WTC11 (cell line): ENCODE measurements at regions not wholly inside any gene's neighbourhood (a gene's known extent, or its start where the extent isn't known, plus 50 kb on each side); places are given as distances from the start of the nearest gene placed in this dataset.

Source experiments
- ATAC-seq: fragments of 200-7000 bp; cut with Tn5 transposase; 2 replicates; pipeline ENCODE4 v1.10.0; 2021; ENCODE audit warnings: mild to moderate bottlenecking, moderate library complexity
- CTCF ChIA-PET: fragments of 300-600 bp; sonication (Branson Sonifier 250); formaldehyde crosslinking; loops from one replicate; lab custom pipeline; 2021; ENCODE audit warnings: antibody characterized with exemption; lab: Charles Lee
- POLR2A ChIA-PET: fragments of 350-600 bp; sonication (Branson Sonifier 250); formaldehyde crosslinking; loops from one replicate; lab custom pipeline; 2021; ENCODE audit warnings: antibody characterized with exemption; lab: Charles Lee
- DNase-seq: peaks from one replicate; pipeline ENCODE4 v3.0.0; 2021; ENCODE audit warnings: low spot score
- H3K27ac Mint-ChIP-seq: 2 replicates; pipeline ENCODE4 v1.8.0; 2021; ENCODE audit warnings: mixed read lengths
- H3K27me3 Mint-ChIP-seq: 2 replicates; pipeline ENCODE4 v1.8.0; 2021; ENCODE audit warnings: low read depth, mild to moderate bottlenecking, moderate library complexity, mixed read lengths
- H3K36me3 Mint-ChIP-seq: 2 replicates; pipeline ENCODE4 v1.8.0; 2021; ENCODE audit warnings: mixed read lengths
- H3K4me1 Mint-ChIP-seq: 2 replicates; pipeline ENCODE4 v1.8.0; 2022; ENCODE audit warnings: mixed read lengths
- H3K4me3 Mint-ChIP-seq: 2 replicates; pipeline ENCODE4 v1.8.0; 2021; ENCODE audit warnings: mild to moderate bottlenecking, moderate library complexity, mixed read lengths
- H3K9me3 Mint-ChIP-seq: 2 replicates; pipeline ENCODE4 v1.8.0; 2021; ENCODE audit warnings: mixed read lengths
- CREM ChIP-seq: sonication (generic); formaldehyde crosslinking; IDR thresholded peaks from 2 replicates; pipeline ENCODE4 v1.8.1; 2022; ENCODE audit warnings: mild to moderate bottlenecking, missing genetic modification reagents, moderate library complexity
- ESRRA ChIP-seq: sonication (generic); formaldehyde crosslinking; IDR thresholded peaks from 2 replicates; pipeline ENCODE4 v1.8.1; 2022; ENCODE audit warnings: mild to moderate bottlenecking, missing genetic modification reagents, borderline replicate concordance
- FOXJ3 ChIP-seq: sonication (generic); formaldehyde crosslinking; IDR thresholded peaks from 2 replicates; pipeline ENCODE4 v1.9.0; 2021; ENCODE audit warnings: missing genetic modification reagents, mild to moderate bottlenecking, borderline replicate concordance
- GRHL2 ChIP-seq: fragments of 250-450 bp; sonication (Bioruptor Pico); IDR thresholded peaks from 2 replicates; pipeline ENCODE4 v1.8.0; 2022; ENCODE audit warnings: mild to moderate bottlenecking, moderate library complexity; ENCODE audit not compliant: insufficient replicate concordance, severe bottlenecking
- HMGA2 ChIP-seq: fragments of 250-450 bp; sonication (Bioruptor Pico); IDR thresholded peaks from 2 replicates; pipeline ENCODE4 v1.4.0; 2021; ENCODE audit warnings: mild to moderate bottlenecking, moderate library complexity
- NR3C1 ChIP-seq: sonication (generic); formaldehyde crosslinking; conservative IDR thresholded peaks from 2 replicates; pipeline ENCODE4 v1.8.1; 2023; ENCODE audit warnings: low read depth, mild to moderate bottlenecking, missing genetic modification reagents
- ZNF121 ChIP-seq: sonication (generic); formaldehyde crosslinking; IDR thresholded peaks from 2 replicates; pipeline ENCODE4 v1.8.0; 2023; ENCODE audit warnings: missing genetic modification reagents
- ZNF138 ChIP-seq: sonication (generic); formaldehyde crosslinking; conservative IDR thresholded peaks from 2 replicates; pipeline ENCODE4 v1.8.1; 2022; ENCODE audit warnings: mild to moderate bottlenecking, moderate library complexity, missing genetic modification reagents
- ZNF232 ChIP-seq: sonication (generic); formaldehyde crosslinking; IDR thresholded peaks from 2 replicates; pipeline ENCODE4 v1.8.0; 2022; ENCODE audit warnings: mild to moderate bottlenecking, missing genetic modification reagents
- TF ChIP-seq, protein P1 (sequence below): sonication (generic); formaldehyde crosslinking; conservative IDR thresholded peaks from 2 replicates; pipeline ENCODE4 v1.8.1; 2023; ENCODE audit warnings: mild to moderate bottlenecking, low read depth, missing genetic modification reagents, moderate library complexity
- TF ChIP-seq, protein P2 (sequence below): sonication (generic); formaldehyde crosslinking; IDR thresholded peaks from 2 replicates; pipeline ENCODE4 v1.8.1; 2023; ENCODE audit warnings: mild to moderate bottlenecking, missing genetic modification reagents
- TF ChIP-seq, protein P3 (sequence below): fragments of 250-450 bp; sonication (Bioruptor Pico); conservative IDR thresholded peaks from 2 replicates; pipeline ENCODE4 v1.9.0; 2021; ENCODE audit warnings: mild to moderate bottlenecking
- TF ChIP-seq, protein P4 (sequence below): sonication (generic); formaldehyde crosslinking; IDR thresholded peaks from 2 replicates; pipeline ENCODE4 v1.8.1; 2022; ENCODE audit warnings: low read depth, missing genetic modification reagents, borderline replicate concordance
- TF ChIP-seq, protein P5 (sequence below): sonication (generic); formaldehyde crosslinking; IDR thresholded peaks from 2 replicates; pipeline ENCODE4 v1.8.0; 2022; ENCODE audit warnings: mild to moderate bottlenecking, missing genetic modification reagents
- TF ChIP-seq, protein P6 (sequence below): sonication (generic); formaldehyde crosslinking; IDR thresholded peaks from 2 replicates; pipeline ENCODE4 v1.8.1; 2023; ENCODE audit warnings: mild to moderate bottlenecking, missing genetic modification reagents, borderline replicate concordance
- TF ChIP-seq, protein P7 (sequence below): fragments of 250-450 bp; sonication (Bioruptor Pico); IDR thresholded peaks from 2 replicates; pipeline ENCODE4 v1.9.0; 2021; ENCODE audit warnings: moderate library complexity, mild to moderate bottlenecking, inconsistent platforms, borderline replicate concordance

DNA sequence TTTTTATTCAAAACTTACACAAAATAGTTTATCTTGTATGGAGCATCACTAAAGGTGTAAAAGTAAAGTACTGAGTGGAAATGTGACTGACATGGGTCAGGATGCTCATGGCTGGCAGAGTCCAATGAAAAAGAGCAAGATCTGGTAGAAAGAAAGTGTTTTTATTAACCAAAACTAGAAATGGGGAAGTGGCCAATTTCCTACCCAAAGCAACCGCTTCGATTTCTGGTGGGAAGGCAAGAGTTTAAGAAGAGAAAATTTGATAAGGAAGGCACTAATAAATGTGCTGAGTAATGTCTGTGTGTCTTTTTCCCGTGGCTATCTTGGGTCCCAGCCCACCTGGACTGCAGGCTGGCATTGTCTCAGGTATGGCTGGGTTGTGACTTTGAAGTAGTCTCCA, 277.7 kb downstream of the ANKRD7 start:
- no peak overlapping the region for H3K27ac Mint-ChIP-seq
- CTCF ChIA-PET = no interaction called here

DNA sequence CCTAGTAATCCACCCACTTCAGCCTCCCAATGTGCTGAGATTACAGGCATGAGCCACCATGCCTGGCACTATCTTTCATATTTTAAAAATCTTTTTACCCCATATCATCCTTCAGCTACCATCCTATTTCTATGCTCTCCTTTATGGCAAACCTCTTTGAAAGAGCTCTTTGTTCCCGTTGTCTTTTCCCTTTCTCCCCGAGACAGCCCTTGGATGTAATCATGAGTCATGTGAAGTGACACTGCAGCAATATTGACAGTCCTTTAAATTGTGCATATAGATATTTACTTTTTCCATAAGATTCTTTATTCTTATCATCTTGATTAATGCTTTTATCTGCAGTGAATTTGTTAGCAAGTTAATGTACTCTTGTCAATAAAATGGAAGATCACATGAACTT, 286.6 kb downstream of the ANKRD7 start:
- Mint-ChIP-seq H3K4me3 (no peak overlapping the region), H3K27me3 (no peaks in the 10 kb centered on the region), H3K36me3 (no peaks in the 10 kb centered on the region), H3K27ac (no peak overlapping the region), H3K4me1 (no peaks in the 10 kb centered on the region), H3K9me3 (no peaks in the 10 kb centered on the region)
- ATAC-seq (no peak), DNase-seq (no peak)
- ChIA-PET CTCF (no interaction called here), POLR2A (no interaction called here)
- TF ChIP-seq, protein P1, sequence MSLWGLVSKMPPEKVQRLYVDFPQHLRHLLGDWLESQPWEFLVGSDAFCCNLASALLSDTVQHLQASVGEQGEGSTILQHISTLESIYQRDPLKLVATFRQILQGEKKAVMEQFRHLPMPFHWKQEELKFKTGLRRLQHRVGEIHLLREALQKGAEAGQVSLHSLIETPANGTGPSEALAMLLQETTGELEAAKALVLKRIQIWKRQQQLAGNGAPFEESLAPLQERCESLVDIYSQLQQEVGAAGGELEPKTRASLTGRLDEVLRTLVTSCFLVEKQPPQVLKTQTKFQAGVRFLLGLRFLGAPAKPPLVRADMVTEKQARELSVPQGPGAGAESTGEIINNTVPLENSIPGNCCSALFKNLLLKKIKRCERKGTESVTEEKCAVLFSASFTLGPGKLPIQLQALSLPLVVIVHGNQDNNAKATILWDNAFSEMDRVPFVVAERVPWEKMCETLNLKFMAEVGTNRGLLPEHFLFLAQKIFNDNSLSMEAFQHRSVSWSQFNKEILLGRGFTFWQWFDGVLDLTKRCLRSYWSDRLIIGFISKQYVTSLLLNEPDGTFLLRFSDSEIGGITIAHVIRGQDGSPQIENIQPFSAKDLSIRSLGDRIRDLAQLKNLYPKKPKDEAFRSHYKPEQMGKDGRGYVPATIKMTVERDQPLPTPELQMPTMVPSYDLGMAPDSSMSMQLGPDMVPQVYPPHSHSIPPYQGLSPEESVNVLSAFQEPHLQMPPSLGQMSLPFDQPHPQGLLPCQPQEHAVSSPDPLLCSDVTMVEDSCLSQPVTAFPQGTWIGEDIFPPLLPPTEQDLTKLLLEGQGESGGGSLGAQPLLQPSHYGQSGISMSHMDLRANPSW = no peak
- TF ChIP-seq CREM (CRISPR knock-in tag) (no peak), ZNF138 (CRISPR knock-in tag) (no peak), HMGA2 (CRISPR knock-in tag) (no peak)
- TF ChIP-seq, protein P2, sequence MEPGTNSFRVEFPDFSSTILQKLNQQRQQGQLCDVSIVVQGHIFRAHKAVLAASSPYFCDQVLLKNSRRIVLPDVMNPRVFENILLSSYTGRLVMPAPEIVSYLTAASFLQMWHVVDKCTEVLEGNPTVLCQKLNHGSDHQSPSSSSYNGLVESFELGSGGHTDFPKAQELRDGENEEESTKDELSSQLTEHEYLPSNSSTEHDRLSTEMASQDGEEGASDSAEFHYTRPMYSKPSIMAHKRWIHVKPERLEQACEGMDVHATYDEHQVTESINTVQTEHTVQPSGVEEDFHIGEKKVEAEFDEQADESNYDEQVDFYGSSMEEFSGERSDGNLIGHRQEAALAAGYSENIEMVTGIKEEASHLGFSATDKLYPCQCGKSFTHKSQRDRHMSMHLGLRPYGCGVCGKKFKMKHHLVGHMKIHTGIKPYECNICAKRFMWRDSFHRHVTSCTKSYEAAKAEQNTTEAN = no peak
- TF ChIP-seq, protein P3, sequence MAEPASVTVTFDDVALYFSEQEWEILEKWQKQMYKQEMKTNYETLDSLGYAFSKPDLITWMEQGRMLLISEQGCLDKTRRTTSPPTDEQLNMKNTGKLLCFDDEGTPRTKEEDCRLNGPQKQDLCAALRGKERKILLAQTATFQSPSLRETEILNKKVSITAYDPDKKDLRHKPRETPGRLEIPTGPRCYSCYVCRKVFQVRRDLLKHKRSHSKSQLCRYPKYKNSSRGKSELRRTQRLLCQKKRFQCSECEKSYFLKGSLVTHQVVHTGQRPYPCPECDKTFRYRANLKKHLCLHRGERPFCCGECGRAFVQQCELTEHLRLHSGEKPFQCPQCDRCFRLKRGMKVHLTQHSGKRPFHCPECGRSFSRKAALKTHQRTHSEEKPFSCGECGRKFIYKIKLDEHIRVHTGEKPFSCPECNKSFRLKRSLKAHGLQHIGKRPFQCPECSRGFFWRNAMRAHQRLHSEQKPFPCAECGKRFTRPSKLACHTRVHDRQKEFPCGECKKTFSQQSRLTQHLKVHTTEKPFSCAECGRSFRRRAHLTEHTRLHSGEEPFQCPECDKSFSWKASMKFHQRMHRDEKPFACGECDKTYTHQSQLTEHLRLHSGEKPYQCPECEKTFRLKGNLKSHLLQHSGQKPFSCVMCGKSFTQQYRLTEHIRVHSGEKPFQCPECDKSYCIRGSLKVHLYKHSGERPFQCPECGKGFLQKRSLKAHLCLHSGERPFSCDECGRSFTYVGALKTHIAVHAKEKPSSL (CRISPR knock-in tag) = no peak

More for the DNA sequence above, 277.7 kb downstream of the ANKRD7 start:
- DNase-seq = no peak
- Mint-ChIP-seq H3K4me1 (no peaks in the 10 kb centered on the region), H3K4me3 (no peak overlapping the region), H3K27me3 (no peaks in the 10 kb centered on the region), H3K9me3 (0 out of 2 replicates have a peak, but pooled peaks cover 3% of the 10 kb centered on the region), H3K36me3 (no peaks in the 10 kb centered on the region)
- no peak for TF ChIP-seq ESRRA
- POLR2A ChIA-PET = no interaction called here
- no peak for ATAC-seq

DNA sequence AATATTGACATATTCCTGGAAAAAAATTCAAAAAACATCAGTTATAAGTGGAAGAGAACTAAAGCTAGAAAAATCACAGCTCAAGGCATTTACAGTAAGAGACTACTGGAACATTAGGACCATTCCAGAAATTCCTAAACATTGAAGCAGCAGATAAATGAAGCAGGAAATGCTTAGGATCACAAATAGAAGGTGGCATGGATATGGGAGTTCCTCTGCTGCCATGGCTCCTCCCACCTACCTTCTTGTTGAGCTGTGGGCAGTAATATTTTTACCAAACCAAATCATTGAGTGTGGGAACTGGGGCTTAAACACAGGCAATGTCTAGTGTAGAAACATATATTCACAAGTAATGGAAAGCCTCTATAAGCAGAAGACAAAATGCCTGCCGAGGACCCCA, 292.8 kb downstream of the ANKRD7 start:
- H3K9me3 Mint-ChIP-seq = no peaks in the 10 kb centered on the region
- no peak overlapping the region for H3K4me3 Mint-ChIP-seq
- no peak overlapping the region for H3K27ac Mint-ChIP-seq
- H3K4me1 Mint-ChIP-seq = no peaks in the 10 kb centered on the region
- DNase-seq (no peak), ATAC-seq (no peak)
- no peaks in the 10 kb centered on the region for H3K36me3 Mint-ChIP-seq
- ChIA-PET POLR2A (no interaction called here), CTCF (no interaction called here)
- no peaks in the 10 kb centered on the region for H3K27me3 Mint-ChIP-seq
- TF ChIP-seq, protein P4, sequence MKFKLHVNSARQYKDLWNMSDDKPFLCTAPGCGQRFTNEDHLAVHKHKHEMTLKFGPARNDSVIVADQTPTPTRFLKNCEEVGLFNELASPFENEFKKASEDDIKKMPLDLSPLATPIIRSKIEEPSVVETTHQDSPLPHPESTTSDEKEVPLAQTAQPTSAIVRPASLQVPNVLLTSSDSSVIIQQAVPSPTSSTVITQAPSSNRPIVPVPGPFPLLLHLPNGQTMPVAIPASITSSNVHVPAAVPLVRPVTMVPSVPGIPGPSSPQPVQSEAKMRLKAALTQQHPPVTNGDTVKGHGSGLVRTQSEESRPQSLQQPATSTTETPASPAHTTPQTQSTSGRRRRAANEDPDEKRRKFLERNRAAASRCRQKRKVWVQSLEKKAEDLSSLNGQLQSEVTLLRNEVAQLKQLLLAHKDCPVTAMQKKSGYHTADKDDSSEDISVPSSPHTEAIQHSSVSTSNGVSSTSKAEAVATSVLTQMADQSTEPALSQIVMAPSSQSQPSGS (CRISPR knock-in tag) = no peak
- TF ChIP-seq ZNF232 (CRISPR knock-in tag) = no peak
- no peak for TF ChIP-seq ESRRA
- TF ChIP-seq, protein P3 (CRISPR knock-in tag) = no peak
- TF ChIP-seq GRHL2 = no peak
- TF ChIP-seq, protein P5, sequence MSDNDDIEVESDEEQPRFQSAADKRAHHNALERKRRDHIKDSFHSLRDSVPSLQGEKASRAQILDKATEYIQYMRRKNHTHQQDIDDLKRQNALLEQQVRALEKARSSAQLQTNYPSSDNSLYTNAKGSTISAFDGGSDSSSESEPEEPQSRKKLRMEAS = no peak
- TF ChIP-seq NR3C1 (CRISPR knock-in tag) = no peak
- no peak for TF ChIP-seq ZNF121 (CRISPR knock-in tag)
- TF ChIP-seq, protein P6, sequence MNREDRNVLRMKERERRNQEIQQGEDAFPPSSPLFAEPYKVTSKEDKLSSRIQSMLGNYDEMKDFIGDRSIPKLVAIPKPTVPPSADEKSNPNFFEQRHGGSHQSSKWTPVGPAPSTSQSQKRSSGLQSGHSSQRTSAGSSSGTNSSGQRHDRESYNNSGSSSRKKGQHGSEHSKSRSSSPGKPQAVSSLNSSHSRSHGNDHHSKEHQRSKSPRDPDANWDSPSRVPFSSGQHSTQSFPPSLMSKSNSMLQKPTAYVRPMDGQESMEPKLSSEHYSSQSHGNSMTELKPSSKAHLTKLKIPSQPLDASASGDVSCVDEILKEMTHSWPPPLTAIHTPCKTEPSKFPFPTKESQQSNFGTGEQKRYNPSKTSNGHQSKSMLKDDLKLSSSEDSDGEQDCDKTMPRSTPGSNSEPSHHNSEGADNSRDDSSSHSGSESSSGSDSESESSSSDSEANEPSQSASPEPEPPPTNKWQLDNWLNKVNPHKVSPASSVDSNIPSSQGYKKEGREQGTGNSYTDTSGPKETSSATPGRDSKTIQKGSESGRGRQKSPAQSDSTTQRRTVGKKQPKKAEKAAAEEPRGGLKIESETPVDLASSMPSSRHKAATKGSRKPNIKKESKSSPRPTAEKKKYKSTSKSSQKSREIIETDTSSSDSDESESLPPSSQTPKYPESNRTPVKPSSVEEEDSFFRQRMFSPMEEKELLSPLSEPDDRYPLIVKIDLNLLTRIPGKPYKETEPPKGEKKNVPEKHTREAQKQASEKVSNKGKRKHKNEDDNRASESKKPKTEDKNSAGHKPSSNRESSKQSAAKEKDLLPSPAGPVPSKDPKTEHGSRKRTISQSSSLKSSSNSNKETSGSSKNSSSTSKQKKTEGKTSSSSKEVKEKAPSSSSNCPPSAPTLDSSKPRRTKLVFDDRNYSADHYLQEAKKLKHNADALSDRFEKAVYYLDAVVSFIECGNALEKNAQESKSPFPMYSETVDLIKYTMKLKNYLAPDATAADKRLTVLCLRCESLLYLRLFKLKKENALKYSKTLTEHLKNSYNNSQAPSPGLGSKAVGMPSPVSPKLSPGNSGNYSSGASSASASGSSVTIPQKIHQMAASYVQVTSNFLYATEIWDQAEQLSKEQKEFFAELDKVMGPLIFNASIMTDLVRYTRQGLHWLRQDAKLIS (CRISPR knock-in tag) = no peak
- TF ChIP-seq, protein P7, sequence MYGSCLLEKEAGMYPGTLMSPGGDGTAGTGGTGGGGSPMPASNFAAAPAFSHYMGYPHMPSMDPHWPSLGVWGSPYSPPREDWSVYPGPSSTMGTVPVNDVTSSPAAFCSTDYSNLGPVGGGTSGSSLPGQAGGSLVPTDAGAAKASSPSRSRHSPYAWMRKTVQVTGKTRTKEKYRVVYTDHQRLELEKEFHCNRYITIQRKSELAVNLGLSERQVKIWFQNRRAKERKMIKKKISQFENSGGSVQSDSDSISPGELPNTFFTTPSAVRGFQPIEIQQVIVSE (CRISPR knock-in tag) = no peak
- TF ChIP-seq FOXJ3 (CRISPR knock-in tag) = no peak
